GM23338 (cell line): ENCODE measurements at regions not wholly inside any gene's neighbourhood (a gene's known extent, or its start where the extent isn't known, plus 50 kb on each side); places are given as distances from the start of the nearest gene placed in this dataset.

Source experiments
- CREB1 ChIP-seq: fragments of 250-450 bp; sonication (Bioruptor Pico); IDR thresholded peaks from 2 replicates; pipeline ENCODE4 v1.5.0; 2020; ENCODE audit warnings: low read depth, mild to moderate bottlenecking, moderate library complexity
- EZH2phosphoT487 ChIP-seq: fragments of 200-600 bp; sonication (generic); IDR thresholded peaks from one replicate; pipeline ENCODE4 v1.8.1; 2018; ENCODE audit warnings: antibody characterized with exemption; ENCODE audit not compliant: unreplicated experiment
- JUNB ChIP-seq: IDR thresholded peaks from one replicate; pipeline ENCODE4 v1.6.1; 2016; ENCODE audit warnings: antibody characterized with exemption; ENCODE audit not compliant: unreplicated experiment
- ZNF114 ChIP-seq: fragments of 250-450 bp; sonication (Bioruptor Pico); IDR thresholded peaks from 2 replicates; pipeline ENCODE4 v1.5.0; 2020; ENCODE audit warnings: mild to moderate bottlenecking, moderate library complexity
- TF ChIP-seq, protein P1 (sequence below): fragments of 250-450 bp; sonication (Bioruptor Pico); IDR thresholded peaks from 2 replicates; pipeline ENCODE4 v1.5.0; 2020; ENCODE audit warnings: mild to moderate bottlenecking, moderate library complexity
- TF ChIP-seq, protein P2 (sequence below), 2 experiments: fragments of 200-600 bp in 1 of 2; sonication (generic) in 1 of 2; conservative IDR thresholded peaks; 2 replicates each; pipeline versions ENCODE4 v1.5.1 to v1.6.1; 2016 to 2017; ENCODE audit warnings: antibody characterized with exemption in 2 of 2, low read depth in 2 of 2, mild to moderate bottlenecking in 2 of 2, moderate library complexity in 1 of 2
- TF ChIP-seq, protein P3 (sequence below): IDR thresholded peaks from 2 replicates; pipeline ENCODE4 v1.6.1; 2016; ENCODE audit warnings: antibody characterized with exemption

DNA sequence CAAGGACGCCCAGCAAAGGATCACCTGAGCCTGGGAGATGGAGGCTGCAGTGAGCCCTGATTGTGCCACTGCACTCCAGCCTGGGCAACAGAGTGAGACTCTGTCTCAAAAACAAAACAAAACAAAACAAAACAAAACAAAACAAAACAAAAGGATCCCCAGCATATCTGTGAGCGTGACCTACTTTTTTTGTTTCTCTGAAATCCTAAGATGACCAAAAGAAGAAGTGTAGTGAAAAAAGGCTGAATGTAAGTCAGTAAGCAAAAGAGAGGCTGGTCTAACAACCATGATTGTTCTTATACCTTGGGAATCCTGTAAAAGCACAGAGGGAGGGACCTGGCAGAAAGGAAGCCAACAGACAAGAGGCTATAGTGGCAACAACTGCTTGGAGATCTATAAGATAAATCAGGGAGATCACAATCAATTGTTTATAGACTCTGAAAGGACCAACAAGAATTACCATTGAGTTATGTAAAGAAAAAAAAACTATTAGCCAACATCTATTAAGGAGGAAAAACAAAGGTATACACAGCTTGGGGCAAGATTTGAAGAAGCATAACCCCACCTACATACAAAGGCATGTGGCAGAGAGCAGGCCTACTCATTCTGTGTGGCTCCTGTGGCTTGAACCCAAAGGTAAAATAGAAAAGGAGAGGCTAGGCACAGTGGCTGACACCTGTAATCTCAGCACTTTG is 255.2 kb upstream of the KLF14 start (continued):
- TF ChIP-seq, protein P1, sequence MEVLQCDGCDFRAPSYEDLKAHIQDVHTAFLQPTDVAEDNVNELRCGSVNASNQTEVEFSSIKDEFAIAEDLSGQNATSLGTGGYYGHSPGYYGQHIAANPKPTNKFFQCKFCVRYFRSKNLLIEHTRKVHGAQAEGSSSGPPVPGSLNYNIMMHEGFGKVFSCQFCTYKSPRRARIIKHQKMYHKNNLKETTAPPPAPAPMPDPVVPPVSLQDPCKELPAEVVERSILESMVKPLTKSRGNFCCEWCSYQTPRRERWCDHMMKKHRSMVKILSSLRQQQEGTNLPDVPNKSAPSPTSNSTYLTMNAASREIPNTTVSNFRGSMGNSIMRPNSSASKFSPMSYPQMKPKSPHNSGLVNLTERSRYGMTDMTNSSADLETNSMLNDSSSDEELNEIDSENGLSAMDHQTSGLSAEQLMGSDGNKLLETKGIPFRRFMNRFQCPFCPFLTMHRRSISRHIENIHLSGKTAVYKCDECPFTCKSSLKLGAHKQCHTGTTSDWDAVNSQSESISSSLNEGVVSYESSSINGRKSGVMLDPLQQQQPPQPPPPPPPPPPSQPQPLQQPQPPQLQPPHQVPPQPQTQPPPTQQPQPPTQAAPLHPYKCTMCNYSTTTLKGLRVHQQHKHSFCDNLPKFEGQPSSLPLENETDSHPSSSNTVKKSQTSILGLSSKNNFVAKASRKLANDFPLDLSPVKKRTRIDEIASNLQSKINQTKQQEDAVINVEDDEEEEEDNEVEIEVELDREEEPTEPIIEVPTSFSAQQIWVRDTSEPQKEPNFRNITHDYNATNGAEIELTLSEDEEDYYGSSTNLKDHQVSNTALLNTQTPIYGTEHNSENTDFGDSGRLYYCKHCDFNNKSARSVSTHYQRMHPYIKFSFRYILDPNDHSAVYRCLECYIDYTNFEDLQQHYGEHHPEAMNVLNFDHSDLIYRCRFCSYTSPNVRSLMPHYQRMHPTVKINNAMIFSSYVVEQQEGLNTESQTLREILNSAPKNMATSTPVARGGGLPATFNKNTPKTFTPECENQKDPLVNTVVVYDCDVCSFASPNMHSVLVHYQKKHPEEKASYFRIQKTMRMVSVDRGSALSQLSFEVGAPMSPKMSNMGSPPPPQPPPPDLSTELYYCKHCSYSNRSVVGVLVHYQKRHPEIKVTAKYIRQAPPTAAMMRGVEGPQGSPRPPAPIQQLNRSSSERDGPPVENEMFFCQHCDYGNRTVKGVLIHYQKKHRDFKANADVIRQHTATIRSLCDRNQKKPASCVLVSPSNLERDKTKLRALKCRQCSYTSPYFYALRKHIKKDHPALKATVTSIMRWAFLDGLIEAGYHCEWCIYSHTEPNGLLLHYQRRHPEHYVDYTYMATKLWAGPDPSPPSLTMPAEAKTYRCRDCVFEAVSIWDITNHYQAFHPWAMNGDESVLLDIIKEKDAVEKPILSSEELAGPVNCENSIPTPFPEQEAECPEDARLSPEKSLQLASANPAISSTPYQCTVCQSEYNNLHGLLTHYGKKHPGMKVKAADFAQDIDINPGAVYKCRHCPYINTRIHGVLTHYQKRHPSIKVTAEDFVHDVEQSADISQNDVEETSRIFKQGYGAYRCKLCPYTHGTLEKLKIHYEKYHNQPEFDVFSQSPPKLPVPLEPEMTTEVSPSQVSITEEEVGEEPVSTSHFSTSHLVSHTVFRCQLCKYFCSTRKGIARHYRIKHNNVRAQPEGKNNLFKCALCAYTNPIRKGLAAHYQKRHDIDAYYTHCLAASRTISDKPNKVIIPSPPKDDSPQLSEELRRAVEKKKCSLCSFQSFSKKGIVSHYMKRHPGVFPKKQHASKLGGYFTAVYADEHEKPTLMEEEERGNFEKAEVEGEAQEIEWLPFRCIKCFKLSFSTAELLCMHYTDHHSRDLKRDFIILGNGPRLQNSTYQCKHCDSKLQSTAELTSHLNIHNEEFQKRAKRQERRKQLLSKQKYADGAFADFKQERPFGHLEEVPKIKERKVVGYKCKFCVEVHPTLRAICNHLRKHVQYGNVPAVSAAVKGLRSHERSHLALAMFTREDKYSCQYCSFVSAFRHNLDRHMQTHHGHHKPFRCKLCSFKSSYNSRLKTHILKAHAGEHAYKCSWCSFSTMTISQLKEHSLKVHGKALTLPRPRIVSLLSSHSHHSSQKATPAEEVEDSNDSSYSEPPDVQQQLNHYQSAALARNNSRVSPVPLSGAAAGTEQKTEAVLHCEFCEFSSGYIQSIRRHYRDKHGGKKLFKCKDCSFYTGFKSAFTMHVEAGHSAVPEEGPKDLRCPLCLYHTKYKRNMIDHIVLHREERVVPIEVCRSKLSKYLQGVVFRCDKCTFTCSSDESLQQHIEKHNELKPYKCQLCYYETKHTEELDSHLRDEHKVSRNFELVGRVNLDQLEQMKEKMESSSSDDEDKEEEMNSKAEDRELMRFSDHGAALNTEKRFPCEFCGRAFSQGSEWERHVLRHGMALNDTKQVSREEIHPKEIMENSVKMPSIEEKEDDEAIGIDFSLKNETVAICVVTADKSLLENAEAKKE (CRISPR knock-in tag) = no peak
- TF ChIP-seq EZH2phosphoT487 (no peak), JUNB (no peak), CREB1 (CRISPR knock-in tag) (no peak), ZNF114 (no peak)
- TF ChIP-seq, protein P2, sequence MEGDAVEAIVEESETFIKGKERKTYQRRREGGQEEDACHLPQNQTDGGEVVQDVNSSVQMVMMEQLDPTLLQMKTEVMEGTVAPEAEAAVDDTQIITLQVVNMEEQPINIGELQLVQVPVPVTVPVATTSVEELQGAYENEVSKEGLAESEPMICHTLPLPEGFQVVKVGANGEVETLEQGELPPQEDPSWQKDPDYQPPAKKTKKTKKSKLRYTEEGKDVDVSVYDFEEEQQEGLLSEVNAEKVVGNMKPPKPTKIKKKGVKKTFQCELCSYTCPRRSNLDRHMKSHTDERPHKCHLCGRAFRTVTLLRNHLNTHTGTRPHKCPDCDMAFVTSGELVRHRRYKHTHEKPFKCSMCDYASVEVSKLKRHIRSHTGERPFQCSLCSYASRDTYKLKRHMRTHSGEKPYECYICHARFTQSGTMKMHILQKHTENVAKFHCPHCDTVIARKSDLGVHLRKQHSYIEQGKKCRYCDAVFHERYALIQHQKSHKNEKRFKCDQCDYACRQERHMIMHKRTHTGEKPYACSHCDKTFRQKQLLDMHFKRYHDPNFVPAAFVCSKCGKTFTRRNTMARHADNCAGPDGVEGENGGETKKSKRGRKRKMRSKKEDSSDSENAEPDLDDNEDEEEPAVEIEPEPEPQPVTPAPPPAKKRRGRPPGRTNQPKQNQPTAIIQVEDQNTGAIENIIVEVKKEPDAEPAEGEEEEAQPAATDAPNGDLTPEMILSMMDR (conservative IDR thresholded peaks at IDR 0.05; ENCODE audit: low read depth in 2 of 2) = no peak
- TF ChIP-seq, protein P3, sequence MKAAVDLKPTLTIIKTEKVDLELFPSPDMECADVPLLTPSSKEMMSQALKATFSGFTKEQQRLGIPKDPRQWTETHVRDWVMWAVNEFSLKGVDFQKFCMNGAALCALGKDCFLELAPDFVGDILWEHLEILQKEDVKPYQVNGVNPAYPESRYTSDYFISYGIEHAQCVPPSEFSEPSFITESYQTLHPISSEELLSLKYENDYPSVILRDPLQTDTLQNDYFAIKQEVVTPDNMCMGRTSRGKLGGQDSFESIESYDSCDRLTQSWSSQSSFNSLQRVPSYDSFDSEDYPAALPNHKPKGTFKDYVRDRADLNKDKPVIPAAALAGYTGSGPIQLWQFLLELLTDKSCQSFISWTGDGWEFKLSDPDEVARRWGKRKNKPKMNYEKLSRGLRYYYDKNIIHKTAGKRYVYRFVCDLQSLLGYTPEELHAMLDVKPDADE = no peak
